Nephron (organoid): ENCODE measurements at regions not wholly inside any gene's neighbourhood (a gene's known extent, or its start where the extent isn't known, plus 50 kb on each side); places are given as distances from the start of the nearest gene placed in this dataset.

Source experiments
- H3K27ac Mint-ChIP-seq, 3 experiments: 2 replicates each; pipeline ENCODE4 v1.8.0; 2020; ENCODE audit warnings: mixed read lengths in 3 of 3, mild to moderate bottlenecking in 2 of 3, moderate library complexity in 1 of 3
- H3K27me3 Mint-ChIP-seq: 2 replicates; pipeline ENCODE4 v1.8.0; 2021; ENCODE audit warnings: low read depth, mild to moderate bottlenecking, moderate library complexity, mixed read lengths
- H3K36me3 Mint-ChIP-seq: 2 replicates; pipeline ENCODE4 v1.8.0; 2020; ENCODE audit warnings: low read depth, mixed read lengths
- H3K4me1 Mint-ChIP-seq: 2 replicates; pipeline ENCODE4 v1.8.0; 2020; ENCODE audit warnings: mixed read lengths
- H3K4me3 Mint-ChIP-seq, 3 experiments: 2 replicates each; pipeline ENCODE4 v1.8.0; 2020; ENCODE audit warnings: mild to moderate bottlenecking in 3 of 3, mixed read lengths in 3 of 3, moderate library complexity in 2 of 3
- H3K9me3 Mint-ChIP-seq: 2 replicates; pipeline ENCODE4 v1.8.0; 2020; ENCODE audit warnings: mixed read lengths
- CTCF ChIP-seq, 3 experiments: fragments of 200-600 bp; sonication (generic); IDR thresholded peaks; one replicate each; pipeline ENCODE4 v1.5.0; 2021; ENCODE audit warnings: antibody characterized with exemption in 3 of 3; ENCODE audit not compliant: unreplicated experiment in 3 of 3

DNA sequence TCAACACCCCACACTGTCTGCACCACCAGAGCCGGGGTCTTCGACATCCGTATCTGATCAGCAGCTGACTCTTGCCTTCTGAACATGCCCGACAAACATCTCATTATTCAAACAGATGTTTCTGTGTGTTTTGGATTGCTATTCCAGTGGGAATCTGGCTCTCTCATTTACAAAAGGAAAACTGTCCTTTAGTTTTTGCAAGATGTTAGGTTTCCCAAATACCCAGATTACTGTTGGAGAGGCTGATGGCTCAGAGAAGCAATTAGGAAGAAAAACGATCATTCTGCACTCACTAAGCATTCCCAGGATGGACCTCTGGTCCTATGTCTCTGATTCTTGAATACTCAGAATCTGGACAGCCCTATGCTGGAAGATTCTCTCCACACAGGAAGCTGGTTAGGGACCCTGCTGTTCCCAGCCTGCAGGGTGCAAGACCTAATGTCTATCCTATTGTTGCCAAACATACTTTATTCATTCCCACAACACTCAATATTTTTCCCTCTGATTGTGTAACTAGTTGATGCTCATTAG, 532.9 kb downstream of the CDH26 start:
- Mint-ChIP-seq H3K4me1 (peaks cover 10% of the 10 kb centered on the region), H3K27ac (no peak overlapping the region), H3K4me3 (no peak overlapping the region), H3K9me3 (no peaks in the 10 kb centered on the region), H3K27me3 (peaks cover 19% of the 10 kb centered on the region), H3K36me3 (no peaks in the 10 kb centered on the region)
- TF ChIP-seq CTCF (IDR thresholded peaks at IDR 0.05; ENCODE audit: unreplicated experiment in 3 of 3): no peak

- Mint-ChIP-seq H3K9me3 (no peaks in the 10 kb centered on the region), H3K36me3 (no peaks in the 10 kb centered on the region), H3K27ac (no peak overlapping the region), H3K4me1 (peaks cover 10% of the 10 kb centered on the region), H3K4me3 (no peak overlapping the region), H3K27me3 (peaks cover 3% of the 10 kb centered on the region)
- TF ChIP-seq CTCF (IDR thresholded peaks at IDR 0.05; ENCODE audit: unreplicated experiment in 3 of 3): no peak
These were observed 536.3 kb downstream of the CDH26 start for GRCh38 chr20:60494476-60494875.

GRCh38 chr20:60497298-60498035, 539.2 kb downstream of the CDH26 start:
- no peak for TF ChIP-seq CTCF (IDR thresholded peaks at IDR 0.05; ENCODE audit: unreplicated experiment in 3 of 3)
- Mint-ChIP-seq H3K9me3 (no peaks in the 10 kb centered on the region), H3K27me3 (peaks cover 15% of the 10 kb centered on the region), H3K4me1 (no peaks in the 10 kb centered on the region), H3K27ac (no peak overlapping the region), H3K36me3 (no peaks in the 10 kb centered on the region), H3K4me3 (no peak overlapping the region)

- H3K36me3 Mint-ChIP-seq: no peaks in the 10 kb centered on the region
- H3K27ac Mint-ChIP-seq: no peak overlapping the region
- no peaks in the 10 kb centered on the region for H3K4me1 Mint-ChIP-seq
- peaks cover 20% of the 10 kb centered on the region for H3K27me3 Mint-ChIP-seq
- H3K4me3 Mint-ChIP-seq: no peak overlapping the region
- H3K9me3 Mint-ChIP-seq: no peaks in the 10 kb centered on the region
- TF ChIP-seq CTCF (IDR thresholded peaks at IDR 0.05; ENCODE audit: unreplicated experiment in 3 of 3): no peak
These were observed 541.9 kb downstream of the CDH26 start for GRCh38 chr20:60500038-60500701.

GRCh38 chr20:60501048-60501447, 542.8 kb downstream of the CDH26 start:
- Mint-ChIP-seq H3K27me3 (peaks cover 20% of the 10 kb centered on the region), H3K4me1 (no peaks in the 10 kb centered on the region), H3K4me3 (no peak overlapping the region), H3K27ac (no peak overlapping the region), H3K9me3 (no peaks in the 10 kb centered on the region), H3K36me3 (no peaks in the 10 kb centered on the region)
- TF ChIP-seq CTCF (IDR thresholded peaks at IDR 0.05; ENCODE audit: unreplicated experiment in 3 of 3): no peak
